Mucosa of stomach (tissue), 1 donor: ENCODE measurements at regions not wholly inside any gene's neighbourhood (a gene's known extent, or its start where the extent isn't known, plus 50 kb on each side); places are given as distances from the start of the nearest gene placed in this dataset.

Experiments used
- H3K27me3 ChIP-seq: one replicate; pipeline ENCODE4 v1.7.0; 2013; ENCODE audit warnings: mild to moderate bottlenecking, low read length; ENCODE audit not compliant: control insufficient read depth, insufficient read depth
- H3K36me3 ChIP-seq: one replicate; pipeline ENCODE4 v1.7.0; 2013; ENCODE audit warnings: low read length; ENCODE audit not compliant: control insufficient read depth, insufficient read depth
- H3K4me1 ChIP-seq: one replicate; pipeline ENCODE4 v1.7.0; 2013; ENCODE audit warnings: mild to moderate bottlenecking, low read length; ENCODE audit not compliant: control insufficient read depth, insufficient read depth
- H3K4me3 ChIP-seq: one replicate; pipeline ENCODE4 v1.7.0; 2013; ENCODE audit warnings: low read length
- H3K9ac ChIP-seq: one replicate; pipeline ENCODE4 v1.7.0; 2013; ENCODE audit warnings: mild to moderate bottlenecking, low read length, moderate library complexity
- H3K9me3 ChIP-seq: one replicate; pipeline ENCODE4 v1.7.0; 2013; ENCODE audit warnings: mild to moderate bottlenecking, low read length, moderate library complexity; ENCODE audit not compliant: control insufficient read depth
- donor health status: Pancreatic carcinoma.

- H3K27me3 ChIP-seq = no peaks in the 10 kb centered on the region
- H3K36me3 ChIP-seq = no peaks in the 10 kb centered on the region
- no peak overlapping the region for H3K9ac ChIP-seq
- no peaks in the 10 kb centered on the region for H3K9me3 ChIP-seq
- H3K4me1 ChIP-seq = no peaks in the 10 kb centered on the region
- H3K4me3 ChIP-seq = no peak overlapping the region
Observed at GRCh38 chr1:55560266-55560665, 345.1 kb upstream of the USP24 start.

GRCh38 chr1:55559842-55560241 lies 344.7 kb upstream of the USP24 start:
- Histone ChIP-seq H3K9me3 (no peaks in the 10 kb centered on the region), H3K27me3 (no peaks in the 10 kb centered on the region), H3K4me3 (no peak overlapping the region), H3K36me3 (no peaks in the 10 kb centered on the region), H3K4me1 (no peaks in the 10 kb centered on the region), H3K9ac (no peak overlapping the region)

- Histone ChIP-seq H3K4me3 (no peak overlapping the region), H3K9me3 (no peaks in the 10 kb centered on the region), H3K4me1 (no peaks in the 10 kb centered on the region), H3K27me3 (no peaks in the 10 kb centered on the region), H3K9ac (no peak overlapping the region), H3K36me3 (no peaks in the 10 kb centered on the region)
Observed at GRCh38 chr1:55559161-55559611, 344.0 kb upstream of the USP24 start.

- Histone ChIP-seq H3K9ac (no peak overlapping the region), H3K4me1 (no peaks in the 10 kb centered on the region), H3K27me3 (no peaks in the 10 kb centered on the region), H3K36me3 (no peaks in the 10 kb centered on the region), H3K9me3 (no peaks in the 10 kb centered on the region), H3K4me3 (no peak overlapping the region)
Observed at GRCh38 chr1:55558515-55558914, 343.4 kb upstream of the USP24 start.

- no peaks in the 10 kb centered on the region for H3K4me1 ChIP-seq
- no peaks in the 10 kb centered on the region for H3K36me3 ChIP-seq
- H3K9ac ChIP-seq = no peak overlapping the region
- H3K9me3 ChIP-seq = no peaks in the 10 kb centered on the region
- H3K4me3 ChIP-seq = no peak overlapping the region
- H3K27me3 ChIP-seq = no peaks in the 10 kb centered on the region
Observed at GRCh38 chr1:55555956-55556725, 341.0 kb upstream of the USP24 start.

- no peaks in the 10 kb centered on the region for H3K36me3 ChIP-seq
- H3K27me3 ChIP-seq = no peaks in the 10 kb centered on the region
- H3K4me3 ChIP-seq = no peak overlapping the region
- no peak overlapping the region for H3K9ac ChIP-seq
- H3K4me1 ChIP-seq = no peaks in the 10 kb centered on the region
- H3K9me3 ChIP-seq = no peaks in the 10 kb centered on the region
Observed at GRCh38 chr1:55554611-55555010, 339.4 kb upstream of the USP24 start.

GRCh38 chr1:55552636-55553035 lies 337.5 kb upstream of the USP24 start:
- H3K27me3 ChIP-seq = no peaks in the 10 kb centered on the region

GRCh38 chr1:55547405-55547804 lies 332.2 kb upstream of the USP24 start:
- H3K4me3 ChIP-seq = no peak overlapping the region
- H3K4me1 ChIP-seq = no peaks in the 10 kb centered on the region

More at GRCh38 chr1:55552636-55553035, 337.5 kb upstream of the USP24 start:
- Histone ChIP-seq H3K4me3 (no peak overlapping the region), H3K9me3 (no peaks in the 10 kb centered on the region), H3K9ac (no peak overlapping the region), H3K4me1 (no peaks in the 10 kb centered on the region), H3K36me3 (no peaks in the 10 kb centered on the region)

GRCh38 chr1:55546553-55546952 lies 331.4 kb upstream of the USP24 start:
- Histone ChIP-seq H3K4me1 (no peaks in the 10 kb centered on the region), H3K4me3 (no peak overlapping the region), H3K9ac (no peak overlapping the region), H3K36me3 (no peaks in the 10 kb centered on the region), H3K27me3 (no peaks in the 10 kb centered on the region), H3K9me3 (no peaks in the 10 kb centered on the region)

More at GRCh38 chr1:55547405-55547804, 332.2 kb upstream of the USP24 start:
- no peaks in the 10 kb centered on the region for H3K27me3 ChIP-seq
- H3K36me3 ChIP-seq = no peaks in the 10 kb centered on the region
- no peak overlapping the region for H3K9ac ChIP-seq
- no peaks in the 10 kb centered on the region for H3K9me3 ChIP-seq

GRCh38 chr1:55544826-55545225 lies 329.7 kb upstream of the USP24 start:
- Histone ChIP-seq H3K36me3 (no peaks in the 10 kb centered on the region), H3K9ac (no peak overlapping the region), H3K9me3 (no peaks in the 10 kb centered on the region), H3K27me3 (no peaks in the 10 kb centered on the region), H3K4me1 (no peaks in the 10 kb centered on the region), H3K4me3 (no peak overlapping the region)

- Histone ChIP-seq H3K27me3 (no peaks in the 10 kb centered on the region), H3K36me3 (no peaks in the 10 kb centered on the region), H3K9me3 (no peaks in the 10 kb centered on the region), H3K9ac (no peak overlapping the region), H3K4me1 (no peaks in the 10 kb centered on the region), H3K4me3 (no peak overlapping the region)
Observed at GRCh38 chr1:55542901-55543504, 327.8 kb upstream of the USP24 start.

GRCh38 chr1:55541296-55541695 lies 326.1 kb upstream of the USP24 start:
- Histone ChIP-seq H3K4me1 (no peaks in the 10 kb centered on the region), H3K9ac (no peak overlapping the region), H3K27me3 (no peaks in the 10 kb centered on the region)

More at GRCh38 chr1:55541296-55541695, 326.1 kb upstream of the USP24 start:
- Histone ChIP-seq H3K4me3 (no peak overlapping the region), H3K36me3 (no peaks in the 10 kb centered on the region), H3K9me3 (no peaks in the 10 kb centered on the region)
